GM21737 (cell line): ENCODE measurements at regions not wholly inside any gene's neighbourhood (a gene's known extent, or its start where the extent isn't known, plus 50 kb on each side); places are given as distances from the start of the nearest gene placed in this dataset.
"Not testable (repeated sequence)": the region's sequence is repeated elsewhere in the genome, so short reads cannot be mapped to it uniquely, and the experiment has no call there.

ENCODE experiments used
- ATAC-seq: cut with Tn5 transposase; IDR thresholded peaks from one replicate; pipeline ENCODE4 v1.9.1; 2021; ENCODE audit warnings: mild to moderate bottlenecking, moderate library complexity; ENCODE audit not compliant: unreplicated experiment

GRCh38 chrX:97850911-97851310 lies 967.2 kb downstream of the RPA4 start:
- no peak for ATAC-seq

GRCh38 chrX:97854086-97854485 lies 970.4 kb downstream of the RPA4 start:
- no peak for ATAC-seq

- no peak for ATAC-seq
These were observed 974.9 kb downstream of the RPA4 start for GRCh38 chrX:97858592-97858991.

- no peak for ATAC-seq
These were observed 976.5 kb downstream of the RPA4 start for GRCh38 chrX:97860226-97860625.

GRCh38 chrX:97863261-97863660 lies 979.6 kb downstream of the RPA4 start:
- ATAC-seq = no peak

GRCh38 chrX:97867266-97867665 lies 983.6 kb downstream of the RPA4 start:
- no peak for ATAC-seq

GRCh38 chrX:97876697-97877407 lies 993.1 kb downstream of the RPA4 start:
- no peak for ATAC-seq

GRCh38 chrX:97882306-97882705 lies 998.6 kb downstream of the RPA4 start:
- no peak for ATAC-seq

- ATAC-seq = no peak
These were observed 1012.0 kb downstream of the RPA4 start for GRCh38 chrX:97895751-97896150.

GRCh38 chrX:97897998-97898397 lies 1014.3 kb downstream of the RPA4 start:
- no peak for ATAC-seq

- no peak for ATAC-seq
These were observed 1015.1 kb downstream of the RPA4 start for GRCh38 chrX:97898798-97899197.

GRCh38 chrX:97907791-97908190 lies 1024.1 kb downstream of the RPA4 start:
- no peak for ATAC-seq

- ATAC-seq = peak; percentile 75
These were observed 1025.5 kb downstream of the RPA4 start for GRCh38 chrX:97909245-97909644.

- ATAC-seq = not testable (repeated sequence)
These were observed 1031.7 kb downstream of the RPA4 start for GRCh38 chrX:97915390-97915789.

GRCh38 chrX:97921223-97921622 lies 1037.5 kb downstream of the RPA4 start:
- ATAC-seq = not testable (repeated sequence)

- no peak for ATAC-seq
These were observed 1047.9 kb downstream of the RPA4 start for GRCh38 chrX:97931586-97931985.

GRCh38 chrX:97936296-97936695 lies 1052.6 kb downstream of the RPA4 start:
- ATAC-seq = no peak

- no peak for ATAC-seq
These were observed 1055.0 kb downstream of the RPA4 start for GRCh38 chrX:97938706-97939105.

- no peak for ATAC-seq
These were observed 1084.9 kb downstream of the RPA4 start for GRCh38 chrX:97968376-97969163.

GRCh38 chrX:97984641-97985040 lies 1100.9 kb downstream of the RPA4 start:
- no peak for ATAC-seq

- ATAC-seq = no peak
These were observed 1101.4 kb downstream of the RPA4 start for GRCh38 chrX:97985096-97985495.

GRCh38 chrX:97987979-97988378 lies 1104.3 kb downstream of the RPA4 start:
- no peak for ATAC-seq
